HG02678 (cell line): ENCODE measurements at regions not wholly inside any gene's neighbourhood (a gene's known extent, or its start where the extent isn't known, plus 50 kb on each side); places are given as distances from the start of the nearest gene placed in this dataset.

Experiments
- ATAC-seq: cut with Tn5 transposase; IDR thresholded peaks from one replicate; pipeline ENCODE4 v1.9.1; 2021; ENCODE audit warnings: mild to moderate bottlenecking, moderate library complexity; ENCODE audit not compliant: unreplicated experiment

GRCh38 chr17:73944366-73944765 lies 259.1 kb upstream of the RPL38 start:
- no peak for ATAC-seq

GRCh38 chr17:73947281-73947965 lies 256.1 kb upstream of the RPL38 start:
- no peak for ATAC-seq

- no peak for ATAC-seq
Measured at GRCh38 chr17:73947966-73948355, 255.5 kb upstream of the RPL38 start.

- ATAC-seq = no peak
Measured at GRCh38 chr17:73949903-73950592, 253.4 kb upstream of the RPL38 start.

- ATAC-seq = no peak
Measured at GRCh38 chr17:73950593-73950914, 252.9 kb upstream of the RPL38 start.

- no peak for ATAC-seq
Measured at GRCh38 chr17:73952082-73952479, 251.4 kb upstream of the RPL38 start.

- no peak for ATAC-seq
Measured at GRCh38 chr17:73952480-73953205, 250.8 kb upstream of the RPL38 start.

- ATAC-seq = no peak
Measured at GRCh38 chr17:73953206-73954033, 250.1 kb upstream of the RPL38 start.

GRCh38 chr17:73954951-73955350 lies 248.5 kb upstream of the RPL38 start:
- ATAC-seq = no peak

GRCh38 chr17:73955616-73956015 lies 247.9 kb upstream of the RPL38 start:
- ATAC-seq = no peak

- ATAC-seq = no peak
Measured at GRCh38 chr17:73956169-73956568, 247.3 kb upstream of the RPL38 start.

- ATAC-seq = no peak
Measured at GRCh38 chr17:73956595-73957465, 246.6 kb upstream of the RPL38 start.

- no peak for ATAC-seq
Measured at GRCh38 chr17:73957564-73957963, 245.9 kb upstream of the RPL38 start.

GRCh38 chr17:73958453-73958852 lies 245.0 kb upstream of the RPL38 start:
- no peak for ATAC-seq

- ATAC-seq = no peak
Measured at GRCh38 chr17:73960469-73960868, 243.0 kb upstream of the RPL38 start.

- no peak for ATAC-seq
Measured at GRCh38 chr17:73962308-73962707, 241.2 kb upstream of the RPL38 start.

GRCh38 chr17:73968680-73969079 lies 234.8 kb upstream of the RPL38 start:
- ATAC-seq = no peak

- ATAC-seq = no peak
Measured at GRCh38 chr17:73969956-73970355, 233.5 kb upstream of the RPL38 start.

- no peak for ATAC-seq
Measured at GRCh38 chr17:73971127-73971526, 232.4 kb upstream of the RPL38 start.

- ATAC-seq = no peak
Measured at GRCh38 chr17:73972056-73972455, 231.4 kb upstream of the RPL38 start.
